Peyer's patch (tissue), 4 donors: ENCODE measurements at regions not wholly inside any gene's neighbourhood (a gene's known extent, or its start where the extent isn't known, plus 50 kb on each side); places are given as distances from the start of the nearest gene placed in this dataset.

Experiments used
- DNase-seq, 3 donors: peaks; one replicate each; pipeline ENCODE4 v3.0.0-alpha.2; 2017 to 2019
- H3K27ac ChIP-seq, 4 donors: fragments of 200-600 bp; sonication (generic); one replicate each; pipeline ENCODE4 v1.5.1; 2016 to 2019
- H3K27me3 ChIP-seq, 2 donors: fragments of 200-600 bp; sonication (generic); one replicate each; pipeline ENCODE4 v1.5.1; 2019
- H3K36me3 ChIP-seq, 3 donors: fragments of 200-600 bp; sonication (generic); one replicate each; pipeline ENCODE4 v1.5.1; 2016 to 2019
- H3K4me1 ChIP-seq, 4 donors: fragments of 200-600 bp; sonication (generic); one replicate each; pipeline ENCODE4 v1.5.1; 2016 to 2019
- H3K4me3 ChIP-seq, 4 donors: fragments of 200-600 bp; sonication (generic); 1 replicate in 3 of 4; 2 replicates in 1 of 4; pipeline ENCODE4 v1.5.1; 2016 to 2019; ENCODE audit warnings: mild to moderate bottlenecking in 1 of 4
- H3K9me3 ChIP-seq, 4 donors: fragments of 200-600 bp; sonication (generic); one replicate each; pipeline ENCODE4 v1.5.1; 2016 to 2019; ENCODE audit warnings: mild to moderate bottlenecking in 1 of 4
- POLR2A ChIP-seq, 2 donors: fragments of 450-650 bp; IDR thresholded peaks; one replicate each; pipeline ENCODE4 v1.5.1; 2017; ENCODE audit warnings: antibody characterized with exemption in 2 of 2, mild to moderate bottlenecking in 2 of 2, moderate library complexity in 2 of 2
- TF ChIP-seq, protein P1 (sequence below), 6 experiments: fragments of 450-650 bp in 4 of 6; fragments of 200-600 bp in 2 of 6; sonication (generic) in 1 of 6; IDR thresholded peaks; one replicate each; pipeline ENCODE4 v1.5.1; 2017 to 2019; ENCODE audit warnings: antibody characterized with exemption in 6 of 6, mild to moderate bottlenecking in 3 of 6, moderate library complexity in 1 of 6

DNA sequence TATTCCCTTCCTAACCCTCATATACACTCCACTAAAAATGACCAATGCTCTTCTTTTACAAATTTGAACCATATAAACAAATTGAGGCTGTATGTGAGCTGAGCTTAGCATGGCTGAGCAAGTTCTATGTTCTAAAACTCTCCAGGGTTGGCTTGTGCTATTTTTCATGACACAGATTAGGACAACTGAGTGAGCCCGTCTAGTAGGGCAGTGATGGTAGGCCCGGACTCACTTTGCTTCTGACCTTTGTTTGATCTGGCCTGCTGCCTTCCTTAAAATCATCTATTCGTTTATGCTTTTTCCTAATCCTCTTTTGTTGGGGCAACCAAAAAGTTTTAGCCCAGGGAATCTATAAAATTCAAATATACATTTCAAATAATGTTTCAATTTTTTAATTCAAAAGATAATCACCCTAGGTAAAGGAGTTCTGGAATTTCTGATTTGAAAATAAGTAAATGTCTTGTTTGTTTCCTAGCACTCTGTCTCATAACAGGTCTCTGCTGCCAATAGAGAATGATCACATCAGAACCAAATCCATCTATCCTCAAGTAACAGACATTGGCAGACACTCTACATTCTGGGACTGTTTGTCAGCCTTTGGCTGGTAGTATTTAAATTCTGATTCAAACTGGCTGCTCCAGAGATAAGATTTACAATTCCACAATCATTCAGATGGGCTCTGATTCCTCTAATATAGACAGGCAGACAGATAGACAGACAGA is 217.0 kb upstream of the TARS1 start:
- Histone ChIP-seq H3K9me3 (no peaks in the 10 kb centered on the region), H3K27ac (no peak overlapping the region), H3K36me3 (no peaks in the 10 kb centered on the region), H3K4me1 (no peaks in the 10 kb centered on the region), H3K27me3 (no peaks in the 10 kb centered on the region), H3K4me3 (no peak overlapping the region)
- TF ChIP-seq, protein P1, sequence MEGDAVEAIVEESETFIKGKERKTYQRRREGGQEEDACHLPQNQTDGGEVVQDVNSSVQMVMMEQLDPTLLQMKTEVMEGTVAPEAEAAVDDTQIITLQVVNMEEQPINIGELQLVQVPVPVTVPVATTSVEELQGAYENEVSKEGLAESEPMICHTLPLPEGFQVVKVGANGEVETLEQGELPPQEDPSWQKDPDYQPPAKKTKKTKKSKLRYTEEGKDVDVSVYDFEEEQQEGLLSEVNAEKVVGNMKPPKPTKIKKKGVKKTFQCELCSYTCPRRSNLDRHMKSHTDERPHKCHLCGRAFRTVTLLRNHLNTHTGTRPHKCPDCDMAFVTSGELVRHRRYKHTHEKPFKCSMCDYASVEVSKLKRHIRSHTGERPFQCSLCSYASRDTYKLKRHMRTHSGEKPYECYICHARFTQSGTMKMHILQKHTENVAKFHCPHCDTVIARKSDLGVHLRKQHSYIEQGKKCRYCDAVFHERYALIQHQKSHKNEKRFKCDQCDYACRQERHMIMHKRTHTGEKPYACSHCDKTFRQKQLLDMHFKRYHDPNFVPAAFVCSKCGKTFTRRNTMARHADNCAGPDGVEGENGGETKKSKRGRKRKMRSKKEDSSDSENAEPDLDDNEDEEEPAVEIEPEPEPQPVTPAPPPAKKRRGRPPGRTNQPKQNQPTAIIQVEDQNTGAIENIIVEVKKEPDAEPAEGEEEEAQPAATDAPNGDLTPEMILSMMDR (IDR thresholded peaks at IDR 0.05): no peak
- no peak for TF ChIP-seq POLR2A (IDR thresholded peaks at IDR 0.05)
- DNase-seq: no peak

- DNase-seq: no peak
- H3K9me3 ChIP-seq: no peaks in the 10 kb centered on the region
- H3K27me3 ChIP-seq: no peaks in the 10 kb centered on the region
- no peak overlapping the region for H3K27ac ChIP-seq
- H3K4me3 ChIP-seq: no peak overlapping the region
- TF ChIP-seq, protein P1 (IDR thresholded peaks at IDR 0.05): no peak
- no peak for TF ChIP-seq POLR2A (IDR thresholded peaks at IDR 0.05)
- H3K36me3 ChIP-seq: no peaks in the 10 kb centered on the region
- H3K4me1 ChIP-seq: no peaks in the 10 kb centered on the region
Observed at GRCh38 chr5:33224285-33224961, 216.3 kb upstream of the TARS1 start.

DNA sequence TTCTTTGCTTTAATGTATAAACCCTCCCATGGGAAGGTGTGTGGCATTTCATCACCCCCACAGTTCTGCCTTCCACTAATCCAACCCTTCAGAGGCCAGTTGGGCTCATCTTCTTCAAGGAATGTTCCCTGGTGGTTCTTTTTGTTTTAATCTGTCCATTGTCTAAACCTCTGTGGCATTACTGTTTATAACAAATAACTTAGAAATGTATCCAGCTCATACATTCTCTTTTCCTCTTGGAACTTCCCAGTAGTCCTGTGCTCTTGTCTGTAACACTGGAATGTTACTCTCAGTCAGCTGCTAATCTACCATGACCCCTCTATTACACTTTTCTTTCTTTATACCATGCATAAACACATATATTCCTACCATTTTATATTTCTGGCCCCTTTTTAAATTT is 213.5 kb upstream of the TARS1 start:
- H3K27ac ChIP-seq: no peak overlapping the region
- no peak for DNase-seq
- no peak for TF ChIP-seq POLR2A (IDR thresholded peaks at IDR 0.05)
- TF ChIP-seq, protein P1 (IDR thresholded peaks at IDR 0.05): no peak

GRCh38 chr5:33227746-33228145 is 213.0 kb upstream of the TARS1 start:
- H3K27me3 ChIP-seq: no peaks in the 10 kb centered on the region
- H3K4me1 ChIP-seq: no peaks in the 10 kb centered on the region
- H3K36me3 ChIP-seq: no peaks in the 10 kb centered on the region
- H3K27ac ChIP-seq: no peak overlapping the region
- H3K9me3 ChIP-seq: no peaks in the 10 kb centered on the region
- DNase-seq: no peak
- no peak for TF ChIP-seq POLR2A (IDR thresholded peaks at IDR 0.05)
- no peak overlapping the region for H3K4me3 ChIP-seq

More for the DNA sequence above, 213.5 kb upstream of the TARS1 start:
- Histone ChIP-seq H3K36me3 (no peaks in the 10 kb centered on the region), H3K4me3 (no peak overlapping the region), H3K27me3 (no peaks in the 10 kb centered on the region), H3K9me3 (no peaks in the 10 kb centered on the region), H3K4me1 (no peaks in the 10 kb centered on the region)

GRCh38 chr5:33228149-33228548 is 212.6 kb upstream of the TARS1 start:
- Histone ChIP-seq H3K4me3 (no peak overlapping the region), H3K4me1 (no peaks in the 10 kb centered on the region), H3K9me3 (no peaks in the 10 kb centered on the region), H3K27me3 (no peaks in the 10 kb centered on the region), H3K36me3 (no peaks in the 10 kb centered on the region), H3K27ac (no peak overlapping the region)
- TF ChIP-seq POLR2A (IDR thresholded peaks at IDR 0.05): no peak
- TF ChIP-seq, protein P1 (IDR thresholded peaks at IDR 0.05): no peak
- no peak for DNase-seq

- Histone ChIP-seq H3K9me3 (no peaks in the 10 kb centered on the region), H3K27ac (no peak overlapping the region), H3K4me3 (no peak overlapping the region), H3K27me3 (no peaks in the 10 kb centered on the region), H3K4me1 (no peaks in the 10 kb centered on the region), H3K36me3 (no peaks in the 10 kb centered on the region)
- no peak for DNase-seq
- TF ChIP-seq POLR2A (IDR thresholded peaks at IDR 0.05): no peak
- TF ChIP-seq, protein P1 (IDR thresholded peaks at IDR 0.05): no peak
Observed at GRCh38 chr5:33229216-33229615, 211.5 kb upstream of the TARS1 start.
